NCI-H1694 (cell line): ENCODE measurements at regions not wholly inside any gene's neighbourhood (a gene's known extent, or its start where the extent isn't known, plus 50 kb on each side); places are given as distances from the start of the nearest gene placed in this dataset.
A peak's percentile ranks its signal among the peaks of the same experiment; 100 is the strongest.
"Not testable (repeated sequence)": the region's sequence is repeated elsewhere in the genome, so short reads cannot be mapped to it uniquely, and the experiment has no call there.

Experiments
- DNase-seq: peaks from one replicate; lab custom pipeline; 2025; lab: John Stamatoyannopoulos, UW

DNA sequence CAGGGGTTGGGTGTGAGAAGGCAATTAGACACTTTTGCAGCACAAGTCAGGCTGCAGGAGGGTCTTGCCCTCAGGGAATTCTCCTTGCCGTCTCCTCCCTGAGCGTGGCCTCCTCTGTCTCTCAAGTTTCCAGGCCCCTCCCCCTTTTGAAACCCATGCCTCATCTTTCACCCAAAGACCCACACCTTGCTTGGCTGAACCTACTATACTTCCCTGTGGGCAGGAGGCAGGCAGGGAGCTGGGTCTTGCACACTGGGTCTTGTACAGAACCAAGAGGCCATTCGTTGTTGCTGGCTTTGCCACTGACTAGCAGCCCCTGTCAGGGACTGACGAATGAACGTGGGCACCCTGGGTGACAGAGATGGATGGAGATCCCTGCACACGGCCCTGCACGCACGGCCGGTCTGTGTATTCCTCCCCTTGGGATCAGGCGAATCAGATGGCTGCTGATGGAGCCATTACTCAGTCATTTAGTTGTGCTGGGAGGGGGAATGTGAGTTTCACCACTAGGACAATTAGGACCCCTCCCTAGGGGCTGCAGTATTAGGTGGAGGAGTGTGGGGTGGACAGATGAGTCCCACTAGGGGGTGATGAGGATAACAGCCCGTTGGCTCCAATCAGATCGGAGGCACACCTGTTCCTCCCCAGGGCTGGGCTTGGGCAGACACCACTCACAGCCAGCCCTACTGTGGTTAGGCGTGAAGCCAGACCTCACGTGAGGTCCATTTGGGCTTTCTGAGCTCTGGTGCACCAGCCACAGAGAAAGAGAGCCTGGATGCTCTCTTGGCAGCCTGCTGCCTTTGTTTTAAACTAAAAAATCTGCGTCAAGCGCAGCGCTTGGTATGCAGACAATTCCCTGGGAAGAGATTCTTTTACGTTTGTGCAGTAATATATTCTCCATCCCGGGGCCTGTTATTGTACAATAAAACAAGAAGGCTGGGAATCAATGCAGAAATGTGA lies 167.7 kb upstream of the WSCD1 start:
- DNase-seq = no peak

DNA sequence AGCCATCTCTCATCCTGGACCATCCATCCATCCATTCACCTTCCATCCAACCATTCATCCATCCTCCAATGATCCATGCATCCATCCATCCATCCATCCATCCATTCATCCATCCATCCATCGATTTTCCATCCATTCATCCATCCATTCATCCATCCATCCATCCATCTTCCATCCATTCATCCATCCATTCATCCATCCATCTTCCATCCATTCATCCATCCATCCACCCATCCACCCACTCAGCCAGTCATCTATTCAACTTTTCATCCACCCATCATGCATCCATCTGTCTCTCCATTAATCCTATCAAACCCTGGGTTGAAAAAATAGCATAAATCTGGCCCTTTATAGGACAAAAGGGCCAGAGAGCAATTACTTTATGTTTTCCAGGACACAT lies 158.3 kb upstream of the WSCD1 start:
- DNase-seq = no peak

DNA sequence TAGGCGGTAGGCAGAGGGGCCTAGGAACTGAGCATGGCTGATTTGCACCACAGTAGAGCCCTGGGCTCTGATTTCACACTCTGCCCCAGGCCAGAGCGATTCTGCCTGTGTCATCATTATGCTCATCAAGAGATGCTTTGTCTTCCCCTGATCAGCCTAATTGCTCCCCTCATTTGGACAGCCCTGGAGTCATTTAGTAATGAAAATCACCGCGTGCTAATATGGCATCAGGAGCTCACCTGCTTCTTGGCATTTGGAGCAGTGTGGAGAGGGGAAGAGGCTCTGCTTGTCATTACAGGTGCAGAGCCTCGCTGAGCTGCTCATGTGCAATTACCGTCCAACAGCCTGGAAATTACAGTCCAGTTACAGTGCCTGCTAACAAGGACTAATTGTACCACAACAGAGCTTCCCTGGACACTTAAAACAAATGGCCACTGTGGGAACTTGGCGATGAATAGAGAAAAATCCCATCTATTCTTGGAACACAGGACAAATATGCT lies 157.1 kb upstream of the WSCD1 start:
- DNase-seq = no peak

DNA sequence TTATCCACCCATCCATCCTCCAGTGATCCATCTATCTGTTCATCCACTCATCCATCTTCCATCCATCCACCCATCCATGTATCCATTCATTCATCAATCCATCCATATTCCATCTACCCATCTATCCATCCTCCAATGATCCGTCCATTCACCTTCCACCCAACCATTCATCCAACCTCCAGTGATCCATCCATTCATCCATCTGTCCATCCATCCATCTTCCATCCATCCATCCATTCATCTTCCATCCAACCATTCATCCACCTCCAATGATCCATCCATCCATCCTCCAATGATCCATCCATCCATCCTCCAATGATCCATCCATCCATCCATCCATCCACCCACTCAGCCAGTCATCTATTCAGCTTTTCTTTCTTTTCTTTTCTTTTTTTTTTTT lies 156.5 kb upstream of the WSCD1 start:
- DNase-seq = no peak

DNA sequence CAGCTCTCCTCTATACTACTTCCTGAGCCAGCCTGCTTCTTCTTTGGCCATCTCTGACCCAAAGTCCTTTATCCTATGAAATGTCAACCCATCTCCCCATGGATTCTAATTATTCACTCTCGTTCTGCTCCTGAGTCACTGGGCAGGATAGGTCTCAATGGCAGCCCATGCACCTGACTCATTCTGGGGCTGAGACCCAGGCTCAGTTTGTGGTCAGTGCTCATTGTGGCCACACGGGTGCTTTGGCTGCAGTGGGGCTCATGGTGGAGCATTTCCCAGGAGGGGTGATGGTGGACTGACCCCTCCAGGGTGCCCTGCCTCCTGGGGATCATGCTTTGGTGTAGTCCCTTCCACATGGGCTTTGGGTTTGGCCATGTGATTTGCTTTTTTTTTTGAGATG lies 154.8 kb upstream of the WSCD1 start:
- no peak for DNase-seq

DNA sequence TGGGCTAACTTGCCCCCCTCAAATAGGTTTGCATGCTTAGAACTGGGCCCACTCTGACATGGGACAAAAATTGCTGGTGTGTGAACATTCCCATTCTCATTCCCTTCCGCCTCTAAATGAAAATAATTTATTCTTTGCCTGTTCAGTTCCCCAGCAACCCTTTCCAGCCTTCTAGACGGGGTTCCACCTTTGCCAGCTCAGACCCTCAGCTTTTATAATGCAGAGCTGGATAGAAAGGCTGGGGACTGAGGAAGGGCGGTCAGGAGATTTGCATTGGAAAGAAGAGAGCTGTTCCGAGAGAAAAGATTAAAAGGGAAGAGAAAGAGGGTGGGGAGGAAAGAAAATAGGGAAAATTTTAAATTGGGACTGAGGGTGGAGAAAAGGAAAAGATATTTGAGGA lies 151.1 kb upstream of the WSCD1 start:
- no peak for DNase-seq

DNA sequence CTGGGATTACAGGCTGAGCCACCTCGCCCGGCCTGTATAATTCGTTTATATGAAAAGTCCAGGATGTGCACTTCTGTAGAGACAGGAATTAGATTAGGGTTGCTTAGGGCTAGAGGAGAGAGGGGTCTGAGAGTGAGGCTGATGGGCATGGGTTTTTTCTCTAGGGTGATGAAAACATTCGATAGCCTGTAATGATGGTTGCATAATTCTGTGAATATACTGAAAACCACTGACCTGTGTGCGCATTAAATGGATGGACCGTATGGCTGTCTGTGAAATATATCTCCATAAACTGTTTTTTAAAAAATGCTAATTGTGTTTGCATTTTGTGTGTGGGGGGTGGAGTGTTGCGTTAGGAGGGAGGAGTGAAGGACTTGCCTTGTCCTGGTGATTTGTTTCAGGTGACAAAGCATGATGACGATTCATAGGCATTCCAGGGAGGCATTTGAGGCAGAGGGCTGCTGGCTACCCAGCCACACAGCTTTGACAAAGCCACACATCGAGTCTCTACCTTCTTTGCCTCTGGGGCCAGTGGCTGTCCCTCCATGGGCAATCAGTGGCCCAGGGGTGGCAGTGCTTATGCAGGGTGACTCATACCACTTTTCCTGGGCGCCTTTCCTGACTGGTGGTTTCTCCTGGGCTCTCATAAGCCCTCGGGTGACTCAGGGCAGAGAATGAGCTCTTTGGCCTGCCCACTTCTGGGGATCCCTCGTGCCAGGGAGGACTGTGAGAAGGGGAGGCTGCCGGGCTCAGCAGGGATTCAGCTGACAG lies 148.5 kb upstream of the WSCD1 start:
- no peak for DNase-seq

DNA sequence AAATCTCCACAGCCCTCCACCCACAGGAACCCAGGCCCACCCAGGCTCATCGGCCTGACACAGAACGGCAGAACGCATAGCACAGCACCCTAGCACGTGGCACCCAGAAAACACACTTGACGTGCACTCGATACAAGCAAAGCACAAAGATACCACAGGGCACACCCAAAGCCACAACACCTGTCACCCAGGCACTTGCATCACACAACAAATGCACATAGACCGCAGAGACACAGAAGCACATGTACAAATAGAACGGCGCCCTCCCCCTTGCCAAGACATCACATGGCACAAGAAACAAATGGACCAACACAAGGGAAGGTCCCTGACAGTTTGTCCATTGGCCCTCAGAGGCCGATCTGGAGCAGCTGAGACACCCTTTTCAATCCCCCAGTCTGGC lies 147.7 kb upstream of the WSCD1 start:
- DNase-seq = no peak

DNA sequence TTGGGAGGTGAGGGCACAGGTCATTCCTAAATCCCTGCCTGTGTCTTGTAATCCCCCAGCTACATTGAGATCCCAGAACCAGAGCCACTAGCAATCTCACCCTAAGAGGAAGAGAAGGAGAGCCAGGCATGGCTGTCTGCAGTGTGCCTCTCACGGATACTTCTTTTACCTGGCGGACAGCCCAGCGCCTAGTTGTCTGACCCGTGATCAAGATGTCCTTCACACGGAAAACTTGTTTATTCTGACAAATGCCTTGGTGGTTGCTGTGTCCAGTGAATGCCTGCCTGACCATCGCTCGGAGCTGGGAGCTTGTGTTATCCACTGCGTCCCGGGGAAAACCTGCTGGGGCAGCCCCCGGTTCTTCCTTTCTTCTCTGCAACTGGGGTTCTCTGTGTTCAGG lies 140.5 kb upstream of the WSCD1 start:
- DNase-seq = no peak

DNA sequence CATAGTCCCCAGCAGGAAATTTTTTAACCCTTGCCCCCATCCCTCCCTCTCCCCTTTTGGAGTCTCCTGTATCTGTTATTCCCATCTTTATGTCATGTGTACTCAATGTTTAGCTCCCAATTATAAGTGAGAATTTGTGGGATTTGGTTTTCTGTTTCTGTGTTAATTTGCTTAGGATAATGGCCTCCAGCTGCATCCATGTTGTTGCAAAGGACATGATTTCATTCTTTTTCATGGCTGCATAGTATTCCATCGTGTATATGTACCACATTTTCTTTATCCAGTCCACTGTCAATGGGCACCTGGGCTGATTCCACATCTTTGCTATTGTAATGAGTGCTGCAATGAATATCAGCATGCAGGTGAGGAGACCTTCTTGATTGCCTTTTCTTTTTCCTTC lies 139.6 kb upstream of the WSCD1 start:
- DNase-seq = not testable (repeated sequence)

DNA sequence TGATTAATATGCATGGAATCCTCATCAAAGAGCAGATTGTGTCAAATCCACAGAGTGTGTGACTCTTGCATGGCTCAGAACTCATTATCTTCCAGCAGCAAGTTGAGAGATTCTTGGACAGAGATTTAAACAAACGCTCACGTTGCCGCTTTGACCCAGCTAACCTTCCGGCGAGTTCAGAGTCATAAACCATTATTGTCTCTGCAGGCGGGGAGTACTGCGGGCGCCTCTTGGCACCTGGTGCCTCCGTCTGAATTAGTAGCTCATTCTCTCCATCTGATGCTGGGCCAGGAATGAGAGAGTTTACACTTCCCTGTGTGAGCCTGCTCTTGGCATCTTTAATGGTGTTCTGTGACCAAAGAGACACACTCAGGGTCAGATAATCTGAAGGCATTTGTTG lies 138.6 kb upstream of the WSCD1 start:
- no peak for DNase-seq

DNA sequence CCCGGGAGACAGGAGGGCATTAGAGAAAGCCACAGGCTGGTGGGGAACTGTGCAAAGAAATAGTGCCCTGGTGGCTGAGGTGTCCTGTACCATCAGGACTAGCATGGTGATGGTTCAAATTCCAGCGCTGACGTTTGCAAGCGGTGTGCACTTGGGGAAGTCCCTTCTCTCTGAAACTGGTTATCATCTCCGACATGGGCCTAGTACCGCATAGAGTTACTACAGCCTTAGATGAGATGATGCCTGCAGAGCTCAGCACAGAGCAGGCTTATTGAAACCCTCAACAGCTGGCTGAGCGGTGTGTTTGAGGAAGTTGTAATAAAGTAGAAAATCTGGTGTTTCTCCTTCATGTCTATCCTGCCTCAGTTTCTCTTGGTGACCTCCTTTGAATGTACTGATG lies 136.7 kb upstream of the WSCD1 start:
- no peak for DNase-seq

DNA sequence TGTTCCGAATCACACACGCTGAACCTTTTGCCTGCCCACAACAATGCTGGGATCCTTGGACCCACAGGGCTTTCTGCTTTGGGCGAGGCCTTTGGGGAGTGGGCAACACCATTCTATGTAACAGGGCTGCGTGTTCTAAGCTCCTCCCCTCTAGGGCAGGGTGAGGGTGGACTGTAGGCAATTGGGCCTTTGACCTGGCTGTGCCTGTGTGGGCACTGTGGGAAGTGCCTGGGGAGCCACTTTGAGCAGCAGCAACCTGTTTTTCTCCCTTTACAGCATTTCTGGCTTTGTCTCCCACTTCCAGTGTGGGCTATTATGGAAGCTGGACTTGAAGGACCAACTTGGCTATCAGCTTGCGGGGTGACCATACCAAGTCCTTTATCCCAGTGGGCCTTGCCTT lies 128.9 kb upstream of the WSCD1 start:
- DNase-seq = no peak

DNA sequence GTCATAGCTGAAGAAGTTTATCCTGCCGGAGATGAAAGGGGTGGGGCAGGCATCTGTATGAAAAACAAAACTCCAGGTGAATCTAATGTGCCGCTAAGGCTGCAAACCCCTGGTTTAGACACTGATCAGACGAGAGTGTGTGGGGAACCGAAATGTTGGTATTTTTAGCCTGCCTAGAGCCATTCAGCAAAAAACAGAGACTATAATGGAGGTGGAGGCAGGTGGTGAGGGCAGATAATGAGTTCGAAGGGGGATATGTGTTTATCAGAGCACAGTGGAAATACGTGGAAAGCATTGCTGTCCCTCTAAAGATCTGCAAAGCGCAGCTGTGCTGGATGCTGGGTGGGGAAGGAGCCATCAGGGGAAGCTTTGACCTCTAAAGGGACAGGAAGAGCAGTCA lies 127.5 kb upstream of the WSCD1 start:
- DNase-seq = no peak

DNA sequence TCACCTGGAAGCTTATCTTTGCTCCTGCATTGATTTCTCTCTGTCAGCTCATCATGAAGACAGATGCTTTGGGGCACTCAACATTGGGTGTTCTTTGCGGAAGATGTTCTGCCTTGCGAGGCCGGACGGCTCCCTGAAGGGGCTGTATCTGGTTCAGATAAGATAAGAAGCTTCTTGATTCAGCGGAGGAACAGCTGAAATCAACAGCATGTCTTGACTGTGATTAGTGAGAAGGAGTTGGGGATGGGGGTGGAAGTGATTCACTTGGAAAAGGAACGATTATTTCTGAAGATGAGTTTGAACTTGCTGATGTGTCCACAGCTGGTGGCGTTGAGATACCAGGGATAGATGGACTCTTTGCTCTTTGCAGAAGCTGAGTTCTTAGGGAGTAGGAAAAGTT lies 126.9 kb upstream of the WSCD1 start:
- no peak for DNase-seq

DNA sequence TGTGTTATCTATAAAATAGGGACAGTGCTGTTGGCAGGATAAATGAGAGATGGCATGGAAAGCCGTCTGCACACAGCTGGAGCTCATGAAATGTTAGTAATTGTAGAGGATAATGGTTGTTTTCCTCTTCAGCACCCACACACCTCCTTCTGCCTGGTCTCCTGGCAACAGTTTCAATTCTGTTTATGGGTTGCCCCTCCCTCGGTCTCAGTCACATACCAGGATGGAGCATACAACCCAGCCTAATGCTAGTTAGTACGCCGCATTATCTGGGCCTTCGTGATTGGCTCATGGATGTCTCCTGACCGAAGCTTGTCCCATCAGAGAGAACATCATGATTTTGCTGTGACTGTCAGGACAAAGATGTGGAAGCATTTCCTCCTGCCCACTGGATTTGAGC lies 126.2 kb upstream of the WSCD1 start:
- no peak for DNase-seq

DNA sequence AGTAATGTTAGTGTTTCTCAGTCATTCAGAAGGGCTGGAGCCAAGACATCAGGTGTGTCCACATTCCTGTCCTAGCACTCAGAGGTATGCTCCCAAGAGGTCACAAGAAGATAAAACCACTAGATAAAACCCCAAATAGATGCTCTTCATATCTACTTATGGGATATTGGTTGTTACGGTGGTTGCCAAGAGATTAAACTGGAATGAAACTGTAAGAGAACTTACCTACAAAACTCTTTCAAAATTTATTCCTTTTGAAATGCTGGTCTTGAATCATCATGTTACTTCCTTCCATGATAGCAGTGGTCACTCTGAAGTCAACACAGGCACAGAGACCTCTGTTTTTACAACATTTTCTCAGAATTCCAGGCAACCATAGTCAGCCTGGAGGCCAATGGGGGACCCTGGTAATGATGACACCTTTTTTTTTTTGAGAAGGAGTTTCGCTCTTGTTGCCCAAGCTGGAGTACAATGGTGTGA lies 122.4 kb upstream of the WSCD1 start:
- no peak for DNase-seq

DNA sequence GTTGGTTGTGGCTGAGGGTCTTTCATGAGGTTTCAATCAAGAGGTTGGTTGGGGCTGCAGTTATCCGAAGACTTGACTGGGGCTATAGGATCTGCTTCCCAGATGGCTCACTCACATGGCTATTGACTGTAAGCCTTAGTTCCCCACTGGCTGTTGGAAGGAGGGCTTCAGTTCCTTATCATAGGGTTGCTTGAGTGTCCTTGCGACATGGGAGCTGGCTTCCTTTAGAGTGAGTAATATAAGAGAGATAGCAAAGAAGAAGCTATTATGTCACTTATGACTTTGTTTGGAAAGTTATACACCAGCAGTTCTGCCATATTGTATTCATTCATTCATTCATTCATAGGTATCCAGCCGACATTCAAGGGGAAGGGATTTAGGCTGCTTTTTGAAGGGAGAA lies 121.4 kb upstream of the WSCD1 start:
- no peak for DNase-seq

DNA sequence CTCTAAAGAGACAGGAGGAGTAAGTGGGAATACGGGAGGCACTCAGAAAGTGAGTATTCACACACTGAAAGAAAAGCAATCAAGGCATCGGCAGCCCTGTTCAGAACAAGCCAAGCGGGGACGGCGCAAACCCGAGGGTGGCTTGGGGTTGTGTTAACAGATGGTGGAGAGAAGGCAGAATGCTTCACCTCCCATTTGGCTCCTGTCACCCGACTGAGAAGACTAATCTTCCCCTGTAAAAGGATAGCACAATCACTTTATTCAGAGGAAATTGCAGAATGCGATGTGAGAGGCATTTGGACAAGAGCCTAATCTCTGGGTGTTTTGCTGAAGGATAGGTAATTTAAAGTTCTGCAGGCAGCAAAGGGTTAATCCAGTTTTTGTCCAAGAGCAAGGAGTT lies 119.3 kb upstream of the WSCD1 start:
- peak; percentile 91 for DNase-seq

DNA sequence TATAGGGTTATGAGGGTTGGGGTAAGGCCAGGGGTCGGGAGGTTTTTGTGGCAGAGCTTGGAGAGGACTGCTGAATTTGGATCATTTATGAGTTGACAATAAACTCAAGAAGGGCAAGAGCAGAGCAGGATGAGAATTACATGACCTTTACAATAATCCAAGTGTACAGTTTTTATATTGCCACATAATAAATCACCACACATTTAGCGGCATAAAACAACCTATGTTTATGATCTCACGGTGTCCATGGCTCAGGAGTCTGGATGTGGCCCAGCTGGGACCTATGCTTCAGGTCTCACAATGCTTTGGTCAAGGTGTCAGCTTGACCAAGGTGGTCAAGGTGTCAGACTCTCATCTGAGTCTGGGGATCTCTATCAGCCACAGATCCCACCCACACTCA lies 118.3 kb upstream of the WSCD1 start:
- no peak for DNase-seq

DNA sequence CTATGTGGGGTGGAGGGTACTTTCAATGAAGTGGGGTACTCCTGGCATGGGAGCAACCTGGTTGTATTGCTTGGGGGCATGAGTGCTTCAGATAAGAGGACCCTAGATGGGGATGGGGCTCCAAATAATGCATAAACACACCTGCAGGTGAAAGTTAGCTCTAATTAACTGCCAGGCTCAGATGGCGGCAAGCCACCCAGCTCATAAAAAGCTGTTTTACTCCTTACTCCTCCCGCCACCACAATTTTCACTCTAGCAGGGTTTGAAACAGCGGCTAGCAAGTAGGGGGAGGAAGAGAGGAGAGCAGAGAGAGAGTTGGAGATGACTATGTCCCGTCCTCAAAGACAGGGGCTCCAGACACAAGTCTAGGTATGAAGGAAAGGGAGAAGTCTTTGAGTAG lies 117.7 kb upstream of the WSCD1 start:
- no peak for DNase-seq

DNA sequence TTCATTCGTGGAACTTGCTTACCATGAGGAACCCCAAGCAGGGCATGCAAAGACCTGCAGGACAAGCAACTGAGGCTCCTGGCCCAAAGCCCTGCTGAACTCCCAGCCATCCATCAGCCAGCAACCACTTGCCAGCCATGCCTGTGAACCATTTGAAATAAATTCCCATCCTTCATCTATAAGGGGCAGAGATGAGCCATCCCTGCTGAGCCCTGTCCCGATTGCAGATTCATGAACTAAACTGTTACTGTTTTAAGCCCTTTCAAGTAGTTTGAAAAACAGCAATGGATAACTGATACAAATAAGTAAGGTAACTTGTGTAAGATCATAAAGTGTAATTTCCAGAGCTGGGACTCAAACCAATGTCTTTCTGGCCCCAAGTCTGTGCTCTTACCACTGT lies 114.4 kb upstream of the WSCD1 start:
- no peak for DNase-seq

DNA sequence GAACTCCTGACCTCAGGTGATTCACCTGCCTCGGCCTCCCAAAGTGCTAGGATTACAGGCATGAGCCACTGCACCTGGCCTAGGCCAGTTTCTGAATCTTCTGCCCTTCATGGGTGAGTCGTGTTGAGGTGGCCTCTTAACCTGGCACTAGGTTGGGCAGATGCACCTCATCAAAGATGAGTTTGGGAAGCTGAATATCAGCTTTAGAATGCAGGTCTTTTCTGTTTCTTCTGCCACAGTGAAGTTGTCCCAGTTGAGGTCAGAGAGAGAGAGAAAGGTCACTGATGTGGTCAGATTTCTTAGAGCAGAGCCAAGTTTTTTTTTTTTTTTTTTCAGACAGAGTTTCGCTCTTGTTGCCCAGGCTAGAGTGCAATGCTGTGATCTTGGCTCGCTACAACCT lies 111.3 kb upstream of the WSCD1 start:
- no peak for DNase-seq
